ENCODE measurements at regions not wholly inside any gene's neighbourhood (a gene's known extent, or its start where the extent isn't known, plus 50 kb on each side); places are given as distances from the start of the nearest gene placed in this dataset.

DNA sequence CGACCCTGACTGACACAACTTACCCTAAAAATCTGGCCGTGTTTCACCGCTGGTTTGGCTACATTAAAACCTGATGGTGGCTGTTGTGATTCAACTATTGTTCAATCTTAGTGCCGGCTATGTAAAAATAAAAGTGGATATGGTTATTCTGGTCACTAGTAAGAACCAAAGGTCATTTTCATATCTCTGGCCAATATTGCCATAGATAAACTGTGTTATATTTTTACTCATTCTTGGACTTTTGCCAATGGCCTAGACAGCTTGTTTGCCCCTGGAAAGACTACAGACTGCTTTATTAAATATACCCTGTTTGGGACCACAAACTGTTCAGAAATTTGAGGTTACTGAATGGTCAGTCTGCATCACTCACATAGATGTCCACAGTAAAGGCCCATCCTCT is 258.5 kb upstream of the KLHL1 start:
- no peak overlapping the region for H3K4me3 ChIP-seq
- ATAC-seq (no peak), DNase-seq (no peak)
- no peaks in the 10 kb centered on the region for H3K27me3 ChIP-seq (ENCODE audit: insufficient read depth in 3 of 3, low read length in 2 of 3)
- intact Hi-C loops (cut with DNase I), result no loop called here
- no peaks in the 10 kb centered on the region for H3K4me1 ChIP-seq
- no peaks in the 10 kb centered on the region for H3K9me3 ChIP-seq
- no peaks in the 10 kb centered on the region for H3K36me3 ChIP-seq (ENCODE audit: insufficient read depth in 1 of 2, low read depth in 1 of 2)
- WGBS, 3 donors, result 87 to 91% (median 90%) methylated on average over 4 of the region's 4 CpGs
- H3K27ac ChIP-seq, result no peak overlapping the region
- TF ChIP-seq, protein P1, sequence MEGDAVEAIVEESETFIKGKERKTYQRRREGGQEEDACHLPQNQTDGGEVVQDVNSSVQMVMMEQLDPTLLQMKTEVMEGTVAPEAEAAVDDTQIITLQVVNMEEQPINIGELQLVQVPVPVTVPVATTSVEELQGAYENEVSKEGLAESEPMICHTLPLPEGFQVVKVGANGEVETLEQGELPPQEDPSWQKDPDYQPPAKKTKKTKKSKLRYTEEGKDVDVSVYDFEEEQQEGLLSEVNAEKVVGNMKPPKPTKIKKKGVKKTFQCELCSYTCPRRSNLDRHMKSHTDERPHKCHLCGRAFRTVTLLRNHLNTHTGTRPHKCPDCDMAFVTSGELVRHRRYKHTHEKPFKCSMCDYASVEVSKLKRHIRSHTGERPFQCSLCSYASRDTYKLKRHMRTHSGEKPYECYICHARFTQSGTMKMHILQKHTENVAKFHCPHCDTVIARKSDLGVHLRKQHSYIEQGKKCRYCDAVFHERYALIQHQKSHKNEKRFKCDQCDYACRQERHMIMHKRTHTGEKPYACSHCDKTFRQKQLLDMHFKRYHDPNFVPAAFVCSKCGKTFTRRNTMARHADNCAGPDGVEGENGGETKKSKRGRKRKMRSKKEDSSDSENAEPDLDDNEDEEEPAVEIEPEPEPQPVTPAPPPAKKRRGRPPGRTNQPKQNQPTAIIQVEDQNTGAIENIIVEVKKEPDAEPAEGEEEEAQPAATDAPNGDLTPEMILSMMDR (IDR thresholded peaks at IDR 0.05), result no peak

DNA sequence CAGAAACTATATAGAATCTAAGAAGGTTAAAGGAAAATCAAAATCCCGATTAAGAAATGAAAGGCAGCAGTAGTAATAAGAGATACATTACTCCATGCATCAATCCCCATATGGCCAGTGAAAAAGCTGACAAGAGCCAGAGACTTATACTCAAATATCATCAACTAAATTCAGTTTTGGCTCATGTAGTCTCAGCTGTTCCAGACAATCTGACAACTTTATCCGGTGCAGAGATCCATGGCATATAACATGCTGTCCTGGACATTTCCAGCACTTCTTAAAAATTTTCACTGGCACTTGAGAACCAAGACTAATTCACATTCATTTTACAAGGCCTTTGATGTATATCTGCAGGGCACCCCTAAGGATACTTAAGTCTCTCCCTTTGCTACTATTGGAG is 255.7 kb upstream of the KLHL1 start:
- 15 to 28% (median 22%) methylated on average over 2 of the region's 2 CpGs for WGBS, 3 donors
- ATAC-seq (no peak), DNase-seq (no peak)
- Histone ChIP-seq H3K27ac (no peak overlapping the region), H3K27me3 (ENCODE audit: insufficient read depth in 3 of 3, low read length in 2 of 3) (no peaks in the 10 kb centered on the region), H3K9me3 (no peaks in the 10 kb centered on the region), H3K36me3 (ENCODE audit: insufficient read depth in 1 of 2, low read depth in 1 of 2) (no peaks in the 10 kb centered on the region), H3K4me3 (no peak overlapping the region), H3K4me1 (no peaks in the 10 kb centered on the region)
- intact Hi-C loops (cut with DNase I), result no loop called here
- TF ChIP-seq, protein P1 (IDR thresholded peaks at IDR 0.05), result no peak

GRCh38 chr13:70362820-70363570 is 254.7 kb upstream of the KLHL1 start:
- intact Hi-C loops (cut with DNase I), result no loop called here
- Histone ChIP-seq H3K27me3 (ENCODE audit: insufficient read depth in 3 of 3, low read length in 2 of 3) (no peaks in the 10 kb centered on the region), H3K9me3 (no peaks in the 10 kb centered on the region), H3K27ac (no peak overlapping the region), H3K4me1 (no peaks in the 10 kb centered on the region), H3K4me3 (no peak overlapping the region), H3K36me3 (ENCODE audit: insufficient read depth in 1 of 2, low read depth in 1 of 2) (no peaks in the 10 kb centered on the region)
- TF ChIP-seq, protein P1 (IDR thresholded peaks at IDR 0.05), result no peak
- WGBS, 3 donors, result 57 to 61% (median 59%) methylated on average over 5 of the region's 5 CpGs
- DNase-seq (no peak), ATAC-seq (no peak)

DNA sequence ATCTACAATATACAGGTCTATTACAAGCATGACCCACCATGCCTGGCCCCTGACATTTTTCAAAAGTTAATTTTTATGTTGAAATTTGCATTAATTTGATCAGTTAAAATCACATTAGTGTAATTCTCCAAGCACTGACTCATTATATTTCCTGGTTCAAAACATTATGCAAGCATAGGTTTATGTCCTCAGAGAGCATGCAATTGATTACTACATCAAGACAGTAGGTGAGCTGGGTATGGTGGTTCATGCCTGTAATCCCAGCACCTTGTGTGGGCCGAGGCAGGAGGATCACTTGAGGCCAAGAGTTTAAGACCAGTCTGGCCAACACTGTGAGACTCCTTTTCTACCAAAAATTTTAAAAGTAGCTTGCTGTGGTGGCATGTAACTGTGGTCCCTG is 248.8 kb upstream of the KLHL1 start:
- Histone ChIP-seq H3K9me3 (no peaks in the 10 kb centered on the region), H3K4me3 (no peak overlapping the region), H3K27ac (no peak overlapping the region), H3K27me3 (ENCODE audit: insufficient read depth in 3 of 3, low read length in 2 of 3) (no peaks in the 10 kb centered on the region), H3K4me1 (no peaks in the 10 kb centered on the region), H3K36me3 (ENCODE audit: insufficient read depth in 1 of 2, low read depth in 1 of 2) (no peaks in the 10 kb centered on the region)
- intact Hi-C loops (cut with DNase I), result no loop called here
- TF ChIP-seq, protein P1 (IDR thresholded peaks at IDR 0.05), result no peak
- ATAC-seq (no peak), DNase-seq (no peak)
- 68 to 78% (median 74%) methylated on average over 1 of the region's 1 CpG for whole genome bisulfite sequencing, 3 donors

DNA sequence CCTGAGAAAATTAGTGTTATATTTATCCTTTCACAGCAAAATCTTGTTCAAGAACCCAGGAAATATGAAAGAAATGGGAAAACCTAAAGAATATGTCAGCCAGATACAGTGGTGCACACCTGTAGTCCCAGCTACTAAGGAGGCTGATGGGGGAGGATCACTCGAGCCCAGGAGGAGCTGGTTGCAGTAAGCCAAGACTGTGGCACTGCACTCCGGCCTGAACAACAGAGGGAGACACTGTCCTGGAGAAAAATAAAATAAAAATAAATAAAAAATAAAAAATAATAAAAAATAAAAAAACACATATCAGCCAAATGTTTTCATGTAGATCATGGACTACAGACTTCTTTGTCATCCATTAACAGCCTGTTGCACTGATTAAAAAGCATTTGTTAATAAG is 244.8 kb upstream of the KLHL1 start:
- Histone ChIP-seq H3K9me3 (no peaks in the 10 kb centered on the region), H3K4me1 (no peaks in the 10 kb centered on the region), H3K27me3 (ENCODE audit: insufficient read depth in 3 of 3, low read length in 2 of 3) (no peaks in the 10 kb centered on the region), H3K36me3 (ENCODE audit: insufficient read depth in 1 of 2, low read depth in 1 of 2) (no peaks in the 10 kb centered on the region), H3K4me3 (no peak overlapping the region), H3K27ac (no peak overlapping the region)
- WGBS, 3 donors, result 31 to 38% (median 32%) methylated on average over 2 of the region's 2 CpGs
- TF ChIP-seq, protein P1 (IDR thresholded peaks at IDR 0.05), result no peak
- no peak for ATAC-seq
- DNase-seq, result no peak
- intact Hi-C loops (cut with DNase I), result no loop called here
